ENCODE measurements at regions not wholly inside any gene's neighbourhood (a gene's known extent, or its start where the extent isn't known, plus 50 kb on each side); places are given as distances from the start of the nearest gene placed in this dataset.
"Not testable (repeated sequence)": the region's sequence is repeated elsewhere in the genome, so short reads cannot be mapped to it uniquely, and the experiment has no call there.

DNA sequence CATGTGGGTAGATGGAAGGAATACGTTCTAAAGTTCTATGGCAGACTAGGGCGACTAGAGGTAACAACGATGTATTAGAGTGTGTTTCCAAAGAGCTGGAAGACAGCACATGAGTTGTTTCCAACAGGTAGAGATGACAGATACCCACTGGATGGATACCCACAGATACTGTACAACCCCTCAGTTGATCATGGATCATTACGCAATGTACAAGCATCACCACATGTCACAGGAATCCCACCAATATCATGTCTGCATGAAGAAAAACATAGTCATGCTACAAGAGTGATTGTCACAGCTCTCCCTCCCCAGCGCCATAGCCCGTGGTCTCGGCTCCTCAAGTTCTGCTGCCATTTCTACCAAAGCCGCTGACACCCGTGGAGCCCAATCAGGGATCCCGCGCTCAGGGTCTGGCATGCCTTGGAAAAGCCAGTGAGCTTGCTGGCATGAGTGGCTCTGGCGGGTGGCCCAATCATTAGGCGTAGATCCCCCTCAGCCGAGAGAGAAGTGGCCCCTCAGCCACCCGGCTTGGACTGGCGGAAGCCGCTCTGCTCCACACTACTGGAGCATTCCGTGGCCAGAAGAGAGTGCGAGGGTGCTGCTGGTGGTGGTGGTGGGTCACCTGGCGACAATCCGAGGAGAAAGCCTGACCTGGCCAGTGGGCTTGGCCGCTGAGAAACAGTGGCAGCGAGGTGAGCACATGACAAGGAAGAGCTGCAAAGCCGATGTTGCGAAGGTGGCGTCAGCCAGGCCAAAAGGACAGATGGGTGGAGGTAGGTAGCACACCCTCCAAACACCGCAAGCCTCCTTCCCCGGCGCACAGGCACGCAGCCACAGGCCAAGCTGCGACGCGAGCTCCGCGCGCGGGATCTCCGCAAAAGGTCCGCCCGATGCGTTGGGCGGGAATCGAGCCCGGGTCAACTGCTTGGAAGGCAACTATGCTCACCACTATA, 65.7 kb upstream of the FCGR2A start:
- H3K27me3 Mint-ChIP-seq (ENCODE audit: low read depth, unreplicated experiment), result peaks cover 40% of the 10 kb centered on the region
- peaks cover 4% of the 10 kb centered on the region for H3K27me3 ChIP-seq (ENCODE audit: insufficient read depth, low read length)
- no peak for TF ChIP-seq EZH2 (IDR thresholded peaks at IDR 0.05; ENCODE audit: insufficient read depth, low read length)
- TF ChIP-seq, protein P1, sequence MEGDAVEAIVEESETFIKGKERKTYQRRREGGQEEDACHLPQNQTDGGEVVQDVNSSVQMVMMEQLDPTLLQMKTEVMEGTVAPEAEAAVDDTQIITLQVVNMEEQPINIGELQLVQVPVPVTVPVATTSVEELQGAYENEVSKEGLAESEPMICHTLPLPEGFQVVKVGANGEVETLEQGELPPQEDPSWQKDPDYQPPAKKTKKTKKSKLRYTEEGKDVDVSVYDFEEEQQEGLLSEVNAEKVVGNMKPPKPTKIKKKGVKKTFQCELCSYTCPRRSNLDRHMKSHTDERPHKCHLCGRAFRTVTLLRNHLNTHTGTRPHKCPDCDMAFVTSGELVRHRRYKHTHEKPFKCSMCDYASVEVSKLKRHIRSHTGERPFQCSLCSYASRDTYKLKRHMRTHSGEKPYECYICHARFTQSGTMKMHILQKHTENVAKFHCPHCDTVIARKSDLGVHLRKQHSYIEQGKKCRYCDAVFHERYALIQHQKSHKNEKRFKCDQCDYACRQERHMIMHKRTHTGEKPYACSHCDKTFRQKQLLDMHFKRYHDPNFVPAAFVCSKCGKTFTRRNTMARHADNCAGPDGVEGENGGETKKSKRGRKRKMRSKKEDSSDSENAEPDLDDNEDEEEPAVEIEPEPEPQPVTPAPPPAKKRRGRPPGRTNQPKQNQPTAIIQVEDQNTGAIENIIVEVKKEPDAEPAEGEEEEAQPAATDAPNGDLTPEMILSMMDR (IDR thresholded peaks at IDR 0.05; ENCODE audit: insufficient read depth, low read depth, low read length), result no peak
- H4K20me1 ChIP-seq (ENCODE audit: insufficient read depth, low read length), result no peaks in the 10 kb centered on the region
- no peak for DNase-seq (ENCODE audit: low read depth)
- H2AFZ ChIP-seq (ENCODE audit: low read depth, low read length), result peak overlapping the region; percentile 73
- H3K27ac Mint-ChIP-seq (ENCODE audit: unreplicated experiment), result peak overlapping the region; percentile 68
- H3K27ac ChIP-seq (ENCODE audit: low read depth, low read length), result no peak overlapping the region
- no peaks in the 10 kb centered on the region for H3K36me3 ChIP-seq (ENCODE audit: insufficient read depth, low read length)
- no peaks in the 10 kb centered on the region for H3K79me2 ChIP-seq (ENCODE audit: insufficient read depth, low read length)
- H3K9me3 ChIP-seq (ENCODE audit: insufficient read depth, low read depth, low read length), result no peaks in the 10 kb centered on the region
- H3K4me1 Mint-ChIP-seq (ENCODE audit: low read depth, unreplicated experiment), result no peaks in the 10 kb centered on the region
- FAIRE-seq, result no peak
- peak overlapping the region; percentile 84 for H3K4me2 ChIP-seq (ENCODE audit: low read length)
- H3K9ac ChIP-seq (ENCODE audit: low read length), result no peak overlapping the region
- H3K36me3 Mint-ChIP-seq (ENCODE audit: low read depth, unreplicated experiment), result no peaks in the 10 kb centered on the region
- peak overlapping the region; percentile 51 for H3K4me3 ChIP-seq (ENCODE audit: insufficient read depth, low read depth, low read length)
- H3K4me3 Mint-ChIP-seq (ENCODE audit: unreplicated experiment), result peak overlapping the region; percentile 78
- H3K4me1 ChIP-seq (ENCODE audit: insufficient read depth, low read length), result no peaks in the 10 kb centered on the region
- H3K9me3 Mint-ChIP-seq (ENCODE audit: unreplicated experiment), result peaks cover 9% of the 10 kb centered on the region

DNA sequence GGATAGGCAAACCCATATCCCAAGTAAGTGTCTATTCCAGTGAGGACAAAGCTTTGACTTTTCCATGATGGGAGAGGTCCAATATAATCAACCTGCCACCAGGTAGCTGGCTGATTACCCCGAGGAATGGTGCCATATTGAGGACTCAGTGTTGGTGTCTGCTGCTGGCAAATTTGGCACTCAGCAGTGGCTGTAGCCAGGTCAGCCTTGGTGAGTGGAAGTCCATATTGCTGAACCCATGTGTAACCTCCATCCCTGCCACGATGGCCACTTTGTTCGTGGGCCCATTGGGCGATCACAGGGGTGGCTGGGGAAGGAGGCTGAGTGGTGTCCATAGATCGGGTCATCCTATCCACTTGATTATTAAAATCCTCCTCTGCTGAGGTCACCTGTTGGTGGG, 65.5 kb upstream of the CFAP126 start:
- H2AFZ ChIP-seq (ENCODE audit: low read depth, low read length); H4K20me1 ChIP-seq (ENCODE audit: insufficient read depth, low read length); H3K27ac ChIP-seq (ENCODE audit: low read depth, low read length); H3K4me3 Mint-ChIP-seq (ENCODE audit: unreplicated experiment); H3K9me3 Mint-ChIP-seq (ENCODE audit: unreplicated experiment); H3K27ac Mint-ChIP-seq (ENCODE audit: unreplicated experiment); DNase-seq (ENCODE audit: low read depth); H3K9ac ChIP-seq (ENCODE audit: low read length); H3K79me2 ChIP-seq (ENCODE audit: insufficient read depth, low read length); H3K9me3 ChIP-seq (ENCODE audit: insufficient read depth, low read depth, low read length); H3K4me1 Mint-ChIP-seq (ENCODE audit: low read depth, unreplicated experiment); H3K4me3 ChIP-seq (ENCODE audit: insufficient read depth, low read depth, low read length); FAIRE-seq; H3K36me3 ChIP-seq (ENCODE audit: insufficient read depth, low read length); H3K36me3 Mint-ChIP-seq (ENCODE audit: low read depth, unreplicated experiment); H3K4me2 ChIP-seq (ENCODE audit: low read length); H3K4me1 ChIP-seq (ENCODE audit: insufficient read depth, low read length): not testable (repeated sequence)
- peaks cover 67% of the 10 kb centered on the region for H3K27me3 Mint-ChIP-seq (ENCODE audit: low read depth, unreplicated experiment)
- H3K27me3 ChIP-seq (ENCODE audit: insufficient read depth, low read length), result peaks cover 13% of the 10 kb centered on the region

DNA sequence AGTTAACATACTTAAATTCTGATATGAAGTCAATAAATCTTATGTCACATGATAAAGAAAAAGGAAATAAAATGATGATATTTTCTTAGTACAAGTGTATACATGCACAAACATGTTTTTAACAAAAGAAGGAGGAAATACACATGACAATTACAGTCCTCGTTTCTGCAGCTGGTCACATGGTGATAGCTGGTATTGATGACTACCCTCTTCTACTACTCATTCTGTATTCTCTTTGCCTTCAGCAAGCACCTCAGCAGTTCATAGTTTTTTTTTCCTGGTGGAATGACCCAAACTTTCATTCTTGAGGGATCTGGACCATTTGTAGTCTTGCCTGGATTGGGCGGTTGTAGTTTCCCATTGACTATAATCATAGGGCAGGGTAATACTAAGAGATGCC, 64.4 kb upstream of the CFAP126 start:
- no peak overlapping the region for H3K4me2 ChIP-seq (ENCODE audit: low read length)
- no peaks in the 10 kb centered on the region for H3K9me3 ChIP-seq (ENCODE audit: insufficient read depth, low read depth, low read length)
- Mint-ChIP-seq H3K4me1 (ENCODE audit: low read depth, unreplicated experiment) (no peaks in the 10 kb centered on the region), H3K27me3 (ENCODE audit: low read depth, unreplicated experiment) (peaks cover 56% of the 10 kb centered on the region), H3K27ac (ENCODE audit: unreplicated experiment) (no peak overlapping the region), H3K9me3 (ENCODE audit: unreplicated experiment) (peaks cover 4% of the 10 kb centered on the region), H3K36me3 (ENCODE audit: low read depth, unreplicated experiment) (no peaks in the 10 kb centered on the region), H3K4me3 (ENCODE audit: unreplicated experiment) (no peak overlapping the region)
- H3K4me3 ChIP-seq (ENCODE audit: insufficient read depth, low read depth, low read length), result no peak overlapping the region
- no peaks in the 10 kb centered on the region for H4K20me1 ChIP-seq (ENCODE audit: insufficient read depth, low read length)
- H3K9ac ChIP-seq (ENCODE audit: low read length), result no peak overlapping the region
- H3K79me2 ChIP-seq (ENCODE audit: insufficient read depth, low read length), result no peaks in the 10 kb centered on the region
- TF ChIP-seq EZH2 (IDR thresholded peaks at IDR 0.05; ENCODE audit: insufficient read depth, low read length), result no peak
- TF ChIP-seq, protein P1 (IDR thresholded peaks at IDR 0.05; ENCODE audit: insufficient read depth, low read depth, low read length), result no peak
- FAIRE-seq (no peak), DNase-seq (ENCODE audit: low read depth) (no peak)
- peaks cover 13% of the 10 kb centered on the region for H3K27me3 ChIP-seq (ENCODE audit: insufficient read depth, low read length)
- no peak overlapping the region for H3K27ac ChIP-seq (ENCODE audit: low read depth, low read length)
- H3K4me1 ChIP-seq (ENCODE audit: insufficient read depth, low read length), result no peaks in the 10 kb centered on the region
- no peak overlapping the region for H2AFZ ChIP-seq (ENCODE audit: low read depth, low read length)
- no peaks in the 10 kb centered on the region for H3K36me3 ChIP-seq (ENCODE audit: insufficient read depth, low read length)

All from astrocyte (in vitro differentiated cells and primary cell).